IMR-90 (cell line): ENCODE measurements at regions not wholly inside any gene's neighbourhood (a gene's known extent, or its start where the extent isn't known, plus 50 kb on each side); places are given as distances from the start of the nearest gene placed in this dataset.

Experiments used
- BHLHE40 ChIP-seq: fragments of 150-350 bp; IDR thresholded peaks from 2 replicates; pipeline ENCODE4 v1.6.1; 2016; ENCODE audit warnings: mild to moderate bottlenecking, low read depth, low read length
- CEBPB ChIP-seq: IDR thresholded peaks from 2 replicates; pipeline ENCODE4 v1.6.1; 2012; ENCODE audit warnings: low read depth, low read length, improper control_type of control experiment
- CHD1 ChIP-seq: IDR thresholded peaks from 2 replicates; pipeline ENCODE4 v1.6.1; 2012; ENCODE audit warnings: low read depth, low read length, improper control_type of control experiment
- CTCF ChIP-seq: conservative IDR thresholded peaks from 2 replicates; pipeline ENCODE4 v1.5.1; 2012; ENCODE audit warnings: mild to moderate bottlenecking, low read depth, low read length, improper control_type of control experiment
- POLR2A ChIP-seq: IDR thresholded peaks from 2 replicates; pipeline ENCODE4 v1.6.1; 2012; ENCODE audit warnings: mild to moderate bottlenecking, low read depth, low read length
- RCOR1 ChIP-seq: IDR thresholded peaks from 2 replicates; pipeline ENCODE4 v1.6.1; 2012; ENCODE audit warnings: mild to moderate bottlenecking, low read length, improper control_type of control experiment; ENCODE audit not compliant: insufficient replicate concordance
- RFX5 ChIP-seq: IDR thresholded peaks from 2 replicates; pipeline ENCODE4 v1.8.0; 2012; ENCODE audit warnings: low read depth, mild to moderate bottlenecking, low read length, moderate library complexity
- USF2 ChIP-seq: fragments of 150-350 bp; IDR thresholded peaks from 2 replicates; pipeline ENCODE4 v1.6.1; 2017; ENCODE audit warnings: mild to moderate bottlenecking, antibody characterized with exemption, low read length, low read depth

GRCh38 chr6:40678941-40679340 lies 91.8 kb upstream of the LRFN2 start:
- TF ChIP-seq CTCF (no peak), POLR2A (no peak), CHD1 (no peak), BHLHE40 (no peak), USF2 (no peak), RCOR1 (no peak), RFX5 (no peak), CEBPB (no peak)
